ENCODE measurements at regions not wholly inside any gene's neighbourhood (a gene's known extent, or its start where the extent isn't known, plus 50 kb on each side); places are given as distances from the start of the nearest gene placed in this dataset.

DNA sequence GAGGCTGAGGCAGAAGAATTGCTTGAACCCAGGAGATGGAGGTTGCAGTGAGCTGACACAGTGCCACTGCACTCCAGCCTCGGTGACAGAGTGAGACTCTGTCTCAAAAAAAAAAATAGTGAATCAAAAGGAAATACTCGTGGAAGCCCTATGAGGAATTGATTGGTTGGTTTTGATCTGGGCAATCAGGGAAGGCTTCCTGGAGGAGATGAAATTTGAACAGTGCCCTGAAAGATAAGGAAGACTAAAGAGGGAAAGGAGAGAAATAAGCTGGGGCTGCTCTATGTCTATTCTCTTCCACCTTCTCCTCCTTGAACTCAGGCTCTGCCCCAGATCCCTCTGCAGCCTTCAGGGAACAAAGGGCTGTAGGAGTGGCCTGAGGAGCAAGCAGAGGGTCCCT, 54.1 kb downstream of the IRF2BPL start:
- no peak for FAIRE-seq
- no peak for DNase-seq (ENCODE audit: insufficient read length, low spot score)

DNA sequence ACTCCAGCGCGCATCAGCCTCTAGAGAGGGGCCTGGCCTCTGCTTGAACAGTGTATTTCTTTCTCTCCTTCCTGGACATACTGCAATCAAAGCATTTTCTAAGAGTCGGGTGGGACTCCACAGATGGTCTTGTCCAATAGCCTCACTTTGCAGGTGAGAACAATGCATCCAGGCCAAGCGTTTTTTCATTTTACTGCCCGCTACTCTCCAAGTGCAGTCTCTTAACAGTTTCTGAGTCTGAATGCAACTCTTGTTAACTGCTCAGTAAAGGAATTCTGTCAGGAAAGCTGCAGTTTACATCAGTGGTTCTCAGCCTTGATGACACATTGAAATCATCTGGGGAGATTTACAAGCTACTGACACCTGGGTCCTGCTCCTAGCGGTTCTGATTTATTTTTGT, 57.0 kb downstream of the IRF2BPL start:
- DNase-seq (ENCODE audit: insufficient read length, low spot score) (no peak), FAIRE-seq (no peak)

DNA sequence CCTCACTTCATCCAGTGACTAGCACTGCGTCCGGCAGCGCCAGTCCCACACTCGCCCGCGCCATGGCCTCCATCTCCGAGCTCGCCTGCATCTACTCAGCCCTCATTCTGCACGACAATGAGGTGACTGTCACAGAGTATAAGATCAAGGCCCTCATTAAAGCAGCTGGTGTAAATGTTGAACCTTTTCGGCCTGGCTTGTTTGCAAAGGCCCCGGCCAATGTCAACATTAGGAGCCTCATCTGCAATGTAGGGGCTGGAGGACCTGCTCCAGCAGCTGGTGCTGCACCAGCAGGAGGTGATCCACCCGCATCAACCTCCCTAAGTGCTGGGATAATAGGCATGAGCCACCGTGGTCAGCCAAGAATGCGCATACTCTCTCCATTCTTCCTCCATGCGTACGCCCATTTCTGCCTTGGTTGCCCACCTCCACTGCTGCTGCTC, 59.9 kb downstream of the IRF2BPL start:
- FAIRE-seq (peak; percentile 46), DNase-seq (ENCODE audit: insufficient read length, low spot score) (no peak)

DNA sequence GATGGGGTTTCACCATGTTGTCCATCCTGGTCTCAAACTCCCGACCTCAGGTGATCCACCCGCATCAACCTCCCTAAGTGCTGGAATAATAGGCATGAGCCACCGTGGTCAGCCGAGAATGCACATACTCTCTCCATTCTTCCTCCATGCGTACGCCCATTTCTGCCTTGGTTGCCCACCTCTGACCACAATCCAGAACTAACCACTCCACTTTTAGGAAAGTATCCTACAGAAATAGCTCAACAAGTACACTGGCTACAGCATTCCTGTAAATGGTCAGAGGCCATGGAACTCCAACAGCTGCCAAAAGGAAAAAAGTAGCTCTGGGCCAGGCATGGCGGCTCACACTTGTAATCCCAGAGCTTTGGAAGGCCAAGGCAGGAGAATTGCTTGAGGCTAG, 60.7 kb downstream of the IRF2BPL start:
- DNase-seq (ENCODE audit: insufficient read length, low spot score) (no peak), FAIRE-seq (no peak)

DNA sequence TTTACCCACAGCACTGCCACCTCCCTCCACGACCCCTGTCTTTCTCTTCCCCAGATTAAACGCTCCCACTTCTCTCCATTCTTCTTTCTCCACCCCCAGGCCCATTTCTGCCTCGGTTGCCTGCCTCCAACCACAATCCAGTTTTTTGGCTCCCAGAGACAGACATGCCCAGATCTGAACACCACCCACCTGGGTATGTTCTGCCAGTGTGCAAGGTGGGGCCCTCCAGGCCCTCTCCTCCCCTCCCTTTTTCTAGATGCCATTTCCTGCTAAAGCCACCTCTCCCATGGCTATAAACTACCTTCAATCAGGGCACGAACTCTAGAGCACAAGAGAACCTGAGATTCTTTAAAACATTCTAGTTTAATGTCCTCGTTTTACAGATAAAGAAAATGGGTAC, 63.3 kb downstream of the IRF2BPL start:
- FAIRE-seq (no peak), DNase-seq (ENCODE audit: insufficient read length, low spot score) (no peak)

DNA sequence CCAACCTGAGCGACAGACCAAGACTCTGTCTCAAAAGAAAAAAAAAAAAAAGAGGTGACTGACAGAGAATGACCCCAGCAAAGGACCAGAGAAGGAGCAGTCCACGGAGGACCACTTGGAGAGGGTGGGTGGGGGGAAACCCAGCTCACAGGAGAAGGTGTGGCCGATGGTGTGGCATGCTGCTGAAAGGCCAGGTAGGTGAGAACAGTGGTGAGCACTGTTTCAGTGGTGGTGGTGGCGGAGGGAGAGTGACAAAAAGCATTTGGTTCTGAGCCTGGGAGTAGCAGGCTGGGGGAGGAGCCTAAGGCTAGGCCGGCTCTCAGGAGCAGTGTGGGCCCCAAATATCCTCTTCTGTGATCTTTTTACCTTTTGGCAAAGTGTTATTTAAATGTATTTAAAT, 63.8 kb downstream of the IRF2BPL start:
- FAIRE-seq: no peak
- no peak for DNase-seq (ENCODE audit: insufficient read length, low spot score)

DNA sequence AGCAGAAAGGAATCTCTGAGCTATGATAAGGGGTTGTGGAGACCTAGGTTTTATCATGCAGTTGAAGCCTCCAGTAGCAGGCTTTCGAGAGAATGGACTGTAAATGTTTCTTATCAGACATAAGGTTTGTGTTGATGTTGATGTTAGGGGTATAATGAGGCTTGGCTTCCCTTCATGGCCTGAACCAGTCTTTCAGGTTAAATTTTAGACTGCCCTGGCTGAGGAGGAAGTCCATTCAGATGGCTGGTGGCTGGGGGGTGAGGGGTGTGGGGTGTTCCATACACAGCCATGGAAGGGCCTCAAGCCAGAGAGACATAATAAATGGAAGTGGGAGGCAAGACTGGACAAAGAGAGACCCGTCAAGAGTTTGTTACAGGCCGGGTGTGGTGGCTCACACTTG, 65.1 kb downstream of the IRF2BPL start:
- FAIRE-seq: no peak
- DNase-seq (ENCODE audit: insufficient read length, low spot score): no peak

DNA sequence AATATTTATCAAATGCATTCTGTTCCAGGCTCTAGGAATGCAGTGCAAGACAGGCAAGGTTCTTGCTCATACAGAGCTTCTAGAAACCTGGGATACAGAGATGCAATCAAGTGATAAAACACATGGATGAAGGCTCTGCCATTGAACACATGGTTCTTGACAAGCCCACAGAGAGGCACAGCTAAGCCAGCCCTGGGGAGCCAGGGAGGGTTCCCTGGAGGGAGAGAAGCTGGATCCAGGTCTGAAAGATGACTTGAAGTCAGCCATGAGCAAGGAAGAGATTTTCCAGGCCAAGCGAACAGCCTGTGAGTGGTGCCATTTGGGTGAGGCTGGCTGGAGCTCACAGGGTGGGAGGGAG, 66.2 kb downstream of the IRF2BPL start:
- no peak for FAIRE-seq
- DNase-seq (ENCODE audit: insufficient read length, low spot score): no peak

DNA sequence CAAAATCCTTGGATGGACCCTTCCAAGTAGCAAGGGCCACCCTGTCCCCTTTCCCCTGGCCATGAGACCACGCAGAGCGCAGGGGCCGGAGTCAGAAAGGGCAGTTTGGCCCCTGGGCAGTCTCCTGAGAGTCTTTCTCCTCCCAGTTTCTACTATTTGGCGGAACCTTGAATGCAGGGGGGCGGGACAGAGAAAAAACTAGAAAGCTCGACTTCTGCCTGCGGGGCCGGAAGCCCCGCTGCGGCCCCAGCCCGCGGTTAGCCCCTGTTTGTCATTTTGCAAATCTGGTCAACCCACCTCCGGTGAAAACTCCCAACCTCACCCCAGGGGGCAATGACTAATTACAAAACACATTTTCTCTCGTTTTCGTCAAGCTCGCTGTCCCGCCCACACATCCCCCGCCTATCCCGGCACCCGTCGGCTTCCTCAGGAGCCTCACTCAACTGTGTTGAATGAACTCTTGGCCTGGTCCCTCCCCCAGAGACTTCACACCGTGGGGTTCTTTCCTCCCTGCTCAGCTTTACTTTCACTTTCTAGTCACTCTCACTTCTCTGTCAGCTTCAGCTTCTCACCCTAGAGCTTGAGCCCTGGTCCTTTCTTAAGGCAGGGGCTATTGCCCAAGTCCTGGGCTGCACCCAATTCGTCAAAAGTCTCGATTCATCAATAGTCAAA, 66.7 kb downstream of the IRF2BPL start:
- FAIRE-seq: peak; percentile 96
- DNase-seq (ENCODE audit: insufficient read length, low spot score): peak; percentile 99

DNA sequence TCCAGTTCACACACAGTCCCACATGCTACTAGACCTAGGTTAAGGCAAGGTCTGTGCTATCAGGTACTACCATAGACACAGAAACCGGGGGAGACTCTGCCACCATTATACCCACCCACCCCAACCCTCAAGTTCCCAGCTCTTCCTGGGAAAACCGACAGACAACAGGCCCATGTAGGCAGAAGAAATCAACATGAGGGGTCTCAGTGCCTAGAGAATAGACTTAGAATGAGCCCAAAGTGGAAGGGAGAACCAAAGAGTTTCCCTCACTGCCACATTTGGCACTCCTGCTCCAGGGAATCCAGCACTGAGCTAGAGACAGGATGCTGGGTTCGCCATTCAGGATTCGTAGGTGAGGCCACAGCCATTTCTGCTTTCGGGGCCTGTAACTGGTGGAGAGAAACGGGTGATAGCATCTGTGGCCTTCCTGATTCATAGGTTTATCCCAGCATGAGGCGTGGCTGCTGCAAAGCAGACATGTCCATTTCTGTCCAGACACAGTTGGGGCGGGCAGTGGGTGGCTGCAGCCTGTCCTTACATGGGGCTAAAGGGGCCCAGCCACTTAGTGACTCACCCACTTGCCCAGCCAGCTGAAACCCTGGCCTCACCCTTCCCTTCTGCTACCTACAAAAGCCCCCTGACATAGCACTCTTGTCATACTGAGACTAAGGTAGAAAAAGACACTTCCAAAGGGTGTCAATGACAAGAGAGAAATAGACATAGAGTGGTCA, 69.4 kb downstream of the IRF2BPL start:
- FAIRE-seq (peak; percentile 97), DNase-seq (ENCODE audit: insufficient read length, low spot score) (peak; percentile 75)

DNA sequence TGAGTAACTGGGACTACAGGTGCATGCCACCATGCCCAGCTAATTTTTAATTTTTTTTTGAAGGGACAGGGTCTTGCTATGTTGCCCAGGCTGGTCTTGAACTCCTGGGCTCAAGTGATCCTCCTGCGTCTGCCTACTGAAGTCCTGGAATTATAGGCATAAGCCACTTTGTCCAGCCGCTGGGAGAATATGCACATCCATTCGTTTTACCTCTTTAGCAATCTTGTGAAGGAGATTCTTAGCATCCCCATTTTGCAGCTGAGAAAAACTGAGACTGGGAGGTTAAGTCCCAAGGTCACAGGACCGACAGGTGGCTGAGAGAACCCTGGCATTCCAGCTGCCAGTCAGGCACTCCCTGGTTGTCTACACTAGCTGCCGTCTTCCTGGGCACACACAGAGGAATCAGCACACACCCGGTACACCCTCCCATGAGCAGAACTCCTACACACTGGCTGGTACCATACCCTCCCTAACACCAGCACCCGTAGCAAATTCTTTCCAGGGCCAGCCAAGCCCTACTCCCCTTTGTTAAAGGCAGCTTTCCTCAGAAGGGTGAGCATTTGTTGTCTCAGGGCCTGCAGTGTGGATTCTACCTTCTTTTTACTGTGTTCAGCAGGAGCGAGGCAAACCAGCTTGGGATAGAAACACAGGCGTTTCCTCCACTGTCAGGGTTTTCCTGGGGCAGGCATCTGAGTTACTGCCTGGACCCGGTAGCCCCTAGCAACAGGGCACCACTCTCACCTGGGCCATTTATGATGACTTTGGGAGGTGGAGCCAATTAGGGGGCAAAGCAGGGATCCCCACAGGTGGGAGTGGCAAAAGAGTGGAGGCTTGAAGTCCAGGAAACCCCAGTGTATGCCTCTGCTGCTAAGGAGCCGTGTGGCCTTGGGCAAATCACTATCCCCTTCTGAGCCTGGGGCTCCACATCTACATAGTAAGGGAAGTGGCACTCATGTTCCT, 70.2 kb downstream of the IRF2BPL start:
- no peak for DNase-seq (ENCODE audit: insufficient read length, low spot score)
- peak; percentile 20 for FAIRE-seq

DNA sequence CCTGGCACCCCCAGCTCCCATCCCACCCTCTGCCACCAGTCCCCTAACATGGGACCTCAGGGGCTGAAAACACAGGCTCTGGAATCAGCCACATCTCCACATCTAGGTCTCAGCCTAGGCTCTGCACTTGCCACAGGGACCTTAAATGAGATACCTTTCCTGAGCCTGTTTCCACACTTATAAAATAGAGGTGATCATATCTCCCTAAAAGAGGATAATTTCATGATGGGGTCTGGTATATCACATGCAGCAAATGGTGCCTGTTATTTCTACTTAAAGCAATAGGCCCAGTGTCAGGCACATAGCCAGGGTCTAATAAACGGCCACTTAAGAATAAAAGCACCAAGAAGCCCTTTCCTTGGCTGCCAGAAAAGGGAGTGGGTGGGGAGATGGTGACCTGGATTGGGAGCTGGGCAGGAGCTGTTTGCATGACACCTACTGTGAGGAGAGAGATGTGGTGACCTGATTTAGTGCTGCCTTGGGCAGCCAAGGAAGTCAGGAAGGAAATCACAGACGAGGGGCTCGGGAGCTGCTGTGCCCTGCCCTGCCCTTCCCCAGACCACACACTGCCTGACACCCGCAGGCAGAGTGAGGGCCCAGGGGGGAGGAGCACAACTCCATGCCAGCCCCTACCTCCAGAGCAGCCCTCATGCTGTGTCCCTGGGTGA, 71.2 kb downstream of the IRF2BPL start:
- FAIRE-seq (no peak), DNase-seq (ENCODE audit: insufficient read length, low spot score) (no peak)

DNA sequence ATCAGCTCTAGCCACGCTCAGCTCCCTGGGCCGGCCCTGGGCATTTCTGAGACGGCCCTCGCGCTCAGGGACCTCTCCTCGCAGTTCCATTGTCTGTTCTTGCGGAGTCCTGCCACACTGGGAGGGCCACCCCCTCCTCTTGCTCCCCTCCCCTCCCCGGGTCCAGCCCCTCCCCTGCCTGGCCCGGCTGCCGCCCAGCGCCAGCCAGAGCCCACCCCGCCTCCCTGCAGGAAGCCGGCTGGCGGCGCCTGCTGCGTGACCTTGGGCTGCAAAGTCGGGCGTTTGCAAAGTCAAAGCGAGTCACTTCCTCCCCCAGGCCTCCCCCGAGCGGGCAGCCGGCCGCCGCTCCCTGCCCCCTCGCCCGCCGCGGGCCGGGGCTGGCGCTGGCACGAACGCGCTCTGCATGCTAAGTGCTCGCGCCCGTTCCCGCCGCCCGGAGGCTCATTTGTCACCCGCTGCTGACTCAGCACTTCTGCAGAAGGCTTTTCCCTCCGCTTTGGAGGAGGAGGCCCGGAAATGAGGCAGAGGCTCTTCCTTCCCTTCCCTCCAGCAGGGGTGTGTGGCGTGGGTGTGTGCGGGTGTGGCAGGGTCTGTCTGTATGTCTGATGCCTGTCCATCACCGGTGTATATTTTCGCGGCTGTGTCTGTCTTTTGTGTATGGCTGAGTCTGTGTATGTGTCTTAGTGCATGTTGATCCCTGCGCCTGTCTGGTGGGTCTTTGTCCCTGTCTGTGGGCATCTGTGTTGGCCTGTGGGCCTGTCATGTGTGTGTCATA, 72.0 kb downstream of the IRF2BPL start:
- peak; percentile 94 for DNase-seq (ENCODE audit: insufficient read length, low spot score)
- FAIRE-seq: peak; percentile 94

DNA sequence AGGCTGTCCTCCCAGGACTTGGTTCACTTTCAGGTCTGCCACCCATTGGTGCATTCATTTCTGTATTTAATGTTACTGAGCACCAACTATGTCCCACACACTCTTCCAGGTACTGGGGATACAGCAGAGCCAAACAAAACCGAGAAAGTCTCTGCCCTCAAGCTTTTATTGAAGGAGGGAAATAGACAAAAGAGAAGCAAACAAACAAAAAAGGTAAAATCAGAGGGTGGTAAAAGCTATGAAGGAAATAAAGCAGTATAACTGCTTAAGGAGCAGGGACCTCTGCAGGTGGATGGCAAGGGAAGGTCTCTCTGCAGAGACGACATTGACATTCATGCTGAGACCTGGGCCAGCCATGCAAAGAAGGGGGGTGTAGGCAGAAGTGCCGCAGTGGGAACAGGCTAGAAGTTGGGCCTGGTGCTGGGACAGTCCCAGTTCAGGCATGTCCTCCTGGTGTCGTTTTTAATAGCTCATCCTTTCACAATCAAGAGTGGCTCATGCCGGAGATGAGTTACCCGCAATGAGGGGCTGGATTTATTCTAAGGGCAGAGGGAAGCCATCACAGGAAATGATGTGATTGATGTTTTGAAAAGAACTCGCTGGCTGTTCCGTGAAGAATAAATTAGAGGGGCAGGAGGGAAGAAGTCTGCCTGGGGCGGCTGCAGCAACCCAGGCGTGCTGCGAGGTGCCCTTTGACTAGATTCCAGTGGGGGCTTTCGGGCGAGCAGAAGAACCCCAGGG, 72.8 kb downstream of the IRF2BPL start:
- DNase-seq (ENCODE audit: insufficient read length, low spot score): peak; percentile 64
- FAIRE-seq: peak; percentile 71

DNA sequence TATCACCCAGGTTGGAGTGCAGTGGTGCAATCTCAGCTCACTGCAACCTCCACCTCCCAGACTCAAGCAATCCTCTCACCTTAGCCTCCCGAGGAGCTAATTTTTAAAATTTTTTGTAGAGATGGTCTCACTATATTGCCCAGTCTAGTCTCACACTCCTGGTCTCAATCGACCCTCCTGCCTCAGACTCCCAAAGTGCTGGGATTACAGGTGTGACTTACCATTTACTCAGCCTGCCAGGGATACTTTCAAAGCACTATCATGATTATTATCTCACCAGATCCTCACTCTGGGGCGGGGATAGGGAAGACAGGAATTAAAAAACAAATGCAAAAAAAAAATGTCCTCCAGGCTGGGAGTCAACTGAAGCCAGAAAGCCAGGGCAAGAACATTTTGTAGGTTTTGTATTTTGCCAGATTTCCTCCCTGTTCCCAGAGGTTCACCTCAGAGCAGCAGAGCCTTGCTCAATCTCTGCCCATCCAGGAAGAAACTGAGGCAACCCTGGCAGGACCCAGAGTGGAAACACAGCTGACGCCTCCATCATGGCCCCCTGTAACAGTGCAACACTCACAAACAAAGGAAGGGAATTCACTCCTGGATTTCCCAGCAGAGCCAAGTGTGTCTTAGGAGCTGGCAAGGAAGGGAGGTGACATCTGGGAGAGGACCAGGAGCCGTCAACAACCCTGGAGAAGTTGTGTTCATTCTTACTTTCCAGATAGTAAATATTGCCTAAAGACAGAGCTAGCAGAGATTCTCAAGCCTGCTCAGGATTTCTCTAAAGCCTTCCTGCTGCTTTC, 73.9 kb downstream of the IRF2BPL start:
- DNase-seq (ENCODE audit: insufficient read length, low spot score) (no peak), FAIRE-seq (no peak)

DNA sequence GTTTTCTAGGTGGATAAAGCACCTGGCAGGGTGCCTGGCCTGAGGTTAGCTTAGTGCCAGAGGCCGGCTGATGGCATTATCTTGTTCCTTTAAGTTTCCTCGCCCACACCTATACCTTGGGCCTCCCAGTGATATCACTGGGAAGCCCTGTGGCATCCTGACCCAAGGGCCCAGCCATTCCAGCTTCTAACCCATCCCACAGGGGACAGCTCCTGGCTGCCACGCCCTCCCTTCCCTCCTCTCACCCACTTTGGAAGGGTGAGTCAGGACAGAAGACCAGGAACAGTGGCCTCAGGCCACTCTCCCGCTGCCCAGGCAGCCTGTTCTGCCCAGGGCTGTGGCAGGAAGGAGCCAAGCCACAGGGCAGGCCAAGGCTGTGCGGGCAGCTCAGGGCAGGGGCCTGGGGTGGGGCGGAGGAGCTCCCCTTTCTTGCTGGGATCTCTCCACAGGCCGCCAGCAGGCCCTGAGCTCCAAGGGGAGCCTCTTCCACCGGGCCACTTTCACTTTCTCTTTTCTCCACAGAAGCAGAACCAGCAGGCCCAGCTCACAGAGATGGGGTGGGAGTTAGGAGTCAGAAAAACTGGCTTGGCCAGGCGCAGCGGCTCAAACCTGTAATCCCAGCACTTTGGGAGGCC, 75.1 kb downstream of the IRF2BPL start:
- FAIRE-seq (peak; percentile 98), DNase-seq (ENCODE audit: insufficient read length, low spot score) (peak; percentile 94)

DNA sequence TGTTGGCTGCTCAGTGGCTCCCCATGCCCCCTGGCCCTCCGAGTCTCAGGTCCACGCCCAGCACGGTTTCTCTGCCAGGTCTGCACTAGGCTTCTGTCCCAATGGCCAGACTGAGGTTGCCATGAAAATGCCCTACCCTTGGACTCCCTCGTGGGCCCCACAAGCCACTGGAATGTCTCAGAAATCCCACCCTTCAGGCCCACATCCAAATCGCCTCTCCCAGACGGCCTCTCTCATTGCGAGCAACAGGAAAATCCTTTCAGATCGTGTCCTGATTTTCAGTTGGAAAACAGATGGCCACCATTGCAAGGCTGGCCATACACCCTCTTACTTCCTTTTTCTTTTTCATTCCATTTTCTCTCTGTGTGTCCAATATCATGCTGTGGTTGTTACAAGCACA, 77.3 kb downstream of the IRF2BPL start:
- no peak for FAIRE-seq
- no peak for DNase-seq (ENCODE audit: insufficient read length, low spot score)

All from HTR-8/SVneo (cell line).